ENCODE measurements at regions not wholly inside any gene's neighbourhood (a gene's known extent, or its start where the extent isn't known, plus 50 kb on each side); places are given as distances from the start of the nearest gene placed in this dataset.
"Not testable (repeated sequence)": the region's sequence is repeated elsewhere in the genome, so short reads cannot be mapped to it uniquely, and the experiment has no call there.

DNA sequence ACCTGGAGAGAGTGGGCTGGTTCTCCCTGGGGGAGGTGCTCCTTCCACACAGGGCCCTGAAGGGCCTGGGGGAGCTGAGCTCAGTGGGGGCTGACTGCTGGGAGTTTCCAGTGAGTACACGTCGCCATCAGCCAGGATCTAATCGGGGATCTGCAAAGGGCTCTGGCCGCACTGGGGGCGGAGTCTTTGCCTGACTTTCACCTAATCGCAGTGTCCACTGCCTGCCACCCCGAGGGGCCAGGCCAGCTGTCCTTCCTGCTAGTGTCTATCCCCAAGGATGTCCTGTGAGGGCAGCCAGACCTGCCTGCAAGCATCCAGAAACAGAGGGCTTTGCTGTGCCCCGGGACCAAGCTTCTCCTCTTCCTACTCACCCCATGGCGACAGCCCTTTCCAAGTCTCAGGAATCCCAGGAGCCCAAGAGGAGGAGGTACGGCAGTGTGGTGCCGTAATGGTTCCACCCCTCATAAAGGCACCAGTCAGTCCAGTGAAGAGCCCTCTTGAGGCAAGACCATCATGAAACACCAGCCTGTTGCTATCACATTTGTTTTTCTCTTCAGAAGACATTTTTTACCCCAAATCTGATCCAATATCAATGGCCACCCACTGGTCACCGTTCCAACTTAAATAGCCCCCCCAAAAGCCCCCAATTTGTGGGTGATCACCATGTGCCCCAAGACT is 243.1 kb upstream of the ECI2 start:
- DNase-seq (ENCODE audit: low read depth in 2 of 2), result no peak

DNA sequence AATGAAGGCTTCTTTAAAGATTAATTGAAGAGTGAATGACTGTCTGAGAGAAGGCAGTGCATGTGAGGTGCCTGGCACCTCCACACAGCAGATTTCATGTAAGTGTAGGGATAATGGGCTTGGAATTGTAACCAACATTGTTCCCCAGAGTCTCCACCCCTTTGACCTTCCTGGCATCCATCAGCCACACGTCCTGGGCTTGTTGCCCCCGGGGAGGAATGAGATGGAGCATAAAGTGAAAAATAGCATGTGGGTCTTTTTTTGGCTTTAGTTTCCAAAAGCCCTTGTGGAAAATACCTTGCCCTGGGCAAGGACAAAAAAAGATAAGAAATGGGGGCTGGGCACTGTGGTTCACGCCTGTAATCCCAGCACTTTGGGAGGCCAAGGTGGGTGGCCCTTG is 242.2 kb upstream of the ECI2 start:
- DNase-seq (ENCODE audit: low read depth in 2 of 2), result no peak

DNA sequence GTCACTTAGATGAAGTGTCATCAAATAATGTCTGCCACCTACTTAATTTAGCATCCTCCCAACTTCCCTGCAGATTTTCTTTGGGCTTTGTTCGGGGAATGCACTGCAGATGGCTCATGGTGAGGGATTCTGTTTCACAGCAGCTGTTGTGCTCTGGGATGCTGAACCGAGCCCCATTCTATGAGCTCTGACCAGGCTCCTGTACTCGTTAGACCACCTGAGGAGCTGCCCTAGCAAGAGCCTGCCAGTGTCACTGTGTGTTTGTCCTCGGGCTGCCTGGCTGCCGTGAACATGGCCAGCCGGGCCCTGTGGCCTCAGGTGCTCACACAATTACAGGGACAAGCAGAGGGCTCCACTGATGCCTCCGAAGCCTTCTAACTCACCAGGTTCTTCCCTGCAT is 238.8 kb upstream of the ECI2 start:
- DNase-seq (ENCODE audit: low read depth in 2 of 2), result no peak

DNA sequence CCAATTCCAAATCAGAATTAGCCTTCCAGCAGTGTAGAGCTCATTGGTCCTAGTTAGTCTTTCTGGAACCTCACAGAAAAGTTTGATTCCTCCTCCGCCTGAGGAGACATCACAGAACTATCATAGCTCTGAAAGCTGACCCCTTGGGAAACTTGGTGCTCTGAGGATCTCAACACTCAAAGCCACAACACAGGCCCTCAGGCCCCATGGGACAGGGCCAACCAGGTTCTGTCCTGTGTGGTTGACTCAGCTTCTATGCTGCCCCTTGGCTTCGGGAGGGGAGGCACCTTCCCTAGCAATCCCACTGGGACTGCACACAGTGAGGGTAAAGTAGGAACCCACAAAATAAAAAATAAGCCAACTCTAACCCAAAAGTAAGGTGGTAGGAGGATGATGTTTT is 237.5 kb upstream of the ECI2 start:
- no peak for DNase-seq (ENCODE audit: low read depth in 2 of 2)

DNA sequence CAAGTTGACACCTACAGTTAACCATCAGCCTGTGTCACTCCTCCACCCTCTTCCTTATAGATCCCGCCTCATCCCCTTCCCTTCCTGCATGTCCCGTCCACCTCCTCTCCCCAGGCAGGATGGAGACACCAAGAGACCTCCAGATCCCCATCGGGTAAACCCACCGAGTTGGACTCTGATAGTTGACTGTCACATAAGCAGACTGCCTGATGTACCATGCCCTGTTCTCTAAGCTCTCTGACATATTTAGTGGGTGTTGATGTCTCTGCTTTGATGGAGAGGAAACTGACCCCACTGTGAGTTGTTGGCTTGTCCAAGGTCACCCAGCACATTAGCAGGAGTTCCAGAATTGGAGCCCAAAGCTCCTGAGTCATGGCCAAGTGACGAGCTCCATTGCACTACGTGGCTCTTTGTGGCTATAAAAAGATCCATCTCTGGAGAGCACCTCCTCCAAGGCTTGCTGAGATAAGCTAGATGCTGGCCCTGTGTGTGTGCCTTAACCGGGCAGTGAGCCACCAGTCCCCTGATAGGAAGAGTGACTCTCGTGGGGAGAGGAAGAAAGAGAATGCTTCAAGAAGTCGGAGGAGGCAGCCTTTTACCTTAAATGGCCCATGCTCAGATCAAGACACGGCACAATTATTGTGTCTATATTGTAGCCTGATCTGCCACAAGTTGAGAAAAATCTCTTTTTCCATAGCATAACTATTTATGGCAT is 236.0 kb upstream of the ECI2 start:
- DNase-seq (ENCODE audit: low read depth in 2 of 2), result no peak

DNA sequence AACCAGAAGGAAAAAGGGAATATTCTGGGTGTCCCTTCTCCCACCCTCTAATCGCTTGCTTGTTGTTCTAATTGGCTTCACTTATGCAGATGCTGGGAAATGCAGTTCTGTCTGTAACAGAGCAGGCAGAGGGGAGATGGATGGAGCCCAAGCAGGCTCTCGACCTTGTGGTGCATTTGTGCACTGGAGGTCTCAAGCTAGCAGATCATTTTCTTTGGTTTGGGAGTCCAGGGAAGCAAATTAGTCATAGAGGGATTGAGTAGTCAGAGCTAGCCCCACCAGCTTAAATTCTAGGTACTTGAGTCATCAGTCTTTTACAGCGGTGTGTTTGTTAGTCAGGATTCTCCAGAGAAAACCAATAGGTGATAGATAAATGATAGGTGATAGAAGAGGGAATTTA is 234.7 kb upstream of the ECI2 start:
- DNase-seq (ENCODE audit: low read depth in 2 of 2), result no peak

DNA sequence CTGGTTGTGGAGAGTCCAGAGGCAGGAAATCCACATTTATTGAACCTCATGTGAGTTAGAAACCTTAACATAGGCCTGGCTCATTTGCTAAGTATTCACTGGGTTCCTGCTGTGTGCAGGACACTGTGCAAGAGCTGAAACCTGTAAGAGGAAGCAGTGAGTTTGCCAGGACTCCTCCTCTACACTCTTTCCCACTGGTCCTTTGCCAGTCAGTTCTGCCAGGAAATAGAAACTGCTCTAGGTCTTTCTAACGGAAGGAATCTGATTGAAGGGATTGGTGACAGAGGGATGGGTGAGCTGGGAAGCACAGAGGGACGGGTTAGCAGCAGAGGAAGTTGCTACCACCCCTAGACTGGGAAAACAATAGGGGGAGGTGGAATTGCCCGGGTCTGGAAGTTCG is 234.2 kb upstream of the ECI2 start:
- no peak for DNase-seq (ENCODE audit: low read depth in 2 of 2)

DNA sequence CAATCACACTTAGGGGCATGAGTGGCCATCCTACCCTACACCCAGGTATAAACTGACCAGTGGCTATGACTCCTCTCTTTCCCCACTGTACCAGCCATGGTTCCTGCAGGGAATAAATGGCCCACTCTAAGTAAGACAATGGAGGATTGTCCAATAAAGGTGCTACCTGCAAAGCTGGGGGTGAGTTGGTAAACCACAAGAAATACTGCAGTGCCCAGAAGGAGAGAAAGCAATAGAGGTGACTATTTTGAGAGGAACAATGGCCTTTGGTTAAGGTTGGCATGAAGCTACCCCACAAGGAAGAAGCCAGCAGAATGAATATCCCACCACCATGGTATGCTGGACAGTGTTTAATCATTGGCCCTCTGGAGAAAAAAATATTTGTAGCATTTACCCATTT is 233.3 kb upstream of the ECI2 start:
- no peak for DNase-seq (ENCODE audit: low read depth in 2 of 2)

DNA sequence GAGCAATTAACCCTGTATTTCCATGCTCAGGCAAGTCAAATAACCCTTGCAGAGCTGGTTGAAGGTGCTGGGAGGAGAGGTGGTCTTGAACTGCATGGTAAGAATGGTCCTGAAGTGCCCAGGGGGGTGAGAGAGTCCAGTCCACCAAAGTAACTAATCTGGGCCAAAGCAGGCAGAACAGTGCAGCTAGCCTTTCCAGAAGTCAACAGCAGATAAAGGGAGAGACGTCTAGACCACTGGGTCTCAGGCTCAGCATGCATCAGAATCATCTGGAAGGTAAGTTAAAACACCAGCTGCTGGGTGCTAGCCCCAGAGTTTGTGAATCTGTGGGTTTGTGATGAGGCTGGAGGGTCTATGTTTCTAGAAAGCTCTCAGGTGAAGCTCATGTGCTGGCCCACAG is 232.3 kb upstream of the ECI2 start:
- DNase-seq (ENCODE audit: low read depth in 2 of 2), result no peak

DNA sequence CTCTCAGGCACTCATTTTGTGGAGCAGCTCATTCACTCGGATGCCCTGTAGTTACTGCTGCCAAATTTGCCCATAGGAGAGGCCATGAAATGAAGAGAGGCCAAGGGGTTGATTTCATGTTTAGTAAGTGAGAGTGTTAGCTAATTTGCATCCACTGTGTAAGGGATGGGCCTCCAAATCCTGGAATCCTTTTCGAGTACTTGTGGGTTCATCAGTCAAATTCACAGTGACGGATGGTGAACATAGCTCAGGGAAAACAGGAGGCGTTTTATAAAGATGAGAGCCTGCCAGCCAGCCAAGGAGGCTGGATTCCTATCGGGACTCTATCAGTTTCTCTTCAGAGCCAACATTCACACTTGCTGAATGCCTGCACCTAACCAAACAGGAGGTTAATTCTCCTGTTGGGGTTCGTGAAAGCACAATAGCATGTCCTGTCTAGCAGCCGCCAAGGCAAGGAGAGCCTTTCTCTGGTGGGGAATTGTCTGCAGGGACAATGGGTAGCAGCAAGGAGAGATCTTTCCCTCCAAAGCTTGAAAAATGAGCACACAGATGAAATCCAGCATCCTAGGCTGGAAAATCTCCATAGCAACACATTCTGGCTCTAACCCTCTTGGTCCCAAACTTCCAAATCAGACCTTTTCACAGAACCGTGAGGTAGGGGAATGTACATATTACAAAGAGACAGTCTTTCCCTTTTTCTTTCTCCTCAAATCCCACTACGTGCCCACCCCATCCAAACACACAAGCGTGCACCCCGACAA is 231.4 kb upstream of the ECI2 start:
- no peak for DNase-seq (ENCODE audit: low read depth in 2 of 2)

DNA sequence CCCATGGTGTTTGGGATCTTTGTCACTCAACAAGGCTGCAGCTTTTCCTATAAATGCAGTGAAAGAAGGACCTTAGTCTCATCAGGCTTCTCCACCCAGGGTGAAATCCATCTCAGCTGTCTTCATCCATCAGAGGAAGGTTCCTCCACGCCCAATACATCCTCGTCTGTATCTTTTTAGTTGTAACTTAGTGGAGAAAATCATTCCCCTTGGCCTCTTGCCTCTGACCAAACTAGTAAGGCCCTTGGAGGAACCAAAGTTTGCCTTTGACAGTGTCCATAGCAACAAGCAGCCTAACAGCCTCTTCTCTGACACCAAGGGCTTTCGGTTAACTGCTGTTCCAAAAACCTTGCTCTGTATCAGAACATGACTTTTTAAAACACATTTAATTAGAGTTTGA is 230.3 kb upstream of the ECI2 start:
- DNase-seq (ENCODE audit: low read depth in 2 of 2), result no peak

DNA sequence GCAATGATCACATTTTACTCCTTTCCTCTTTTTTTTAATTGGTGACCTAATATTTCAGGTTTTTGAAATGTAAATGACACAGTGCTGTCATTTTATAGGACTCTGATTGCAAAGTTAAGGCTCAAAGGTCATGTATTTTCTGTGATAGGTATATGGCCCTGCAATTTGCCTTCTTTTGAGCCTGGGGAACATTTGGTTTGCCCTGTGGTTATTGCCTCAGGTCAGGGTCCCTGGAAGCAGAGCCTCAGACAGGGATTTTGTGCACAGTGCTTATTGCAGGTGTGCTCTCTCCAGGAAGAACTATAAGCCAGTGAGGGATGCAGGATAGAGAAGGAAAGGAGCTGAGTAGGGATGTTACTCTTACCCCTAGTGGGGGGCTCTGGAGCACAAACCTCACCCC is 229.3 kb upstream of the ECI2 start:
- DNase-seq (ENCODE audit: low read depth in 2 of 2), result no peak

DNA sequence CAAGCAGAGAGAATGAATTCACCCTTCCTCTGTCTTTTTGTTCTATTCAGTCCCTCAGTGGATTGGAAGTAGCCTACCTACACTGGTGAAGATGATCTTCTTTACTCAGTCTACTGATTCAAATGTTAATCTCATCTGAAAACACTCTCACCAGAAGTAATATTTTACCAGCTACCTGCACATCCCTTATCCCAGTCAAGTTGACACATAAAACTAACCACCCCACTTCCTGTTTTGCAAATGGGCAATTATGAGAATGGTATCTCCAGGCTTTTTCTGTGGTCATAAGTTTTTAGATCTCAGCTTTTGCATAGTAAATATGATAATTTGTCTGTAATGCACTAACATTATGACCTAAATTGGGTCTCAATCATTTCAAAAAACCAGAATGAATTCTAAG is 228.8 kb upstream of the ECI2 start:
- DNase-seq (ENCODE audit: low read depth in 2 of 2), result no peak

DNA sequence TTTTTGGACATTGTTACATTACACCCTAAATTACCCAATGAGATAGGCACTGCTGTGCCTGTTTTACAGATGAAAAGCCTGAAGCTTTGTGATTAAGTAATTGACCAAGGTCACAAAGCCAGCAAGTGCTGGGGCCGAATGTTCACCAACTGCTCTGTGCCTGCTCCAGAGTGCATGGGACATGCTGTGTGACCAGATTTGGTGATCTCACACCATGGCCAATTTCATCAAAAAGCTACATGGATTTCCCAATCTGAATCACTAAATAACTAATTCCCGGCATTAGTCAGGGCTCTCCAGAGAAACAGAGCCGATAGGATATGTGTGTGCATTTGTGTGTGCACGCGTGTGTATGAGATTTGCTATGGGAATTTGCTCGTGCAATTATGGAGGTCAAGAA is 228.3 kb upstream of the ECI2 start:
- DNase-seq (ENCODE audit: low read depth in 2 of 2), result no peak

DNA sequence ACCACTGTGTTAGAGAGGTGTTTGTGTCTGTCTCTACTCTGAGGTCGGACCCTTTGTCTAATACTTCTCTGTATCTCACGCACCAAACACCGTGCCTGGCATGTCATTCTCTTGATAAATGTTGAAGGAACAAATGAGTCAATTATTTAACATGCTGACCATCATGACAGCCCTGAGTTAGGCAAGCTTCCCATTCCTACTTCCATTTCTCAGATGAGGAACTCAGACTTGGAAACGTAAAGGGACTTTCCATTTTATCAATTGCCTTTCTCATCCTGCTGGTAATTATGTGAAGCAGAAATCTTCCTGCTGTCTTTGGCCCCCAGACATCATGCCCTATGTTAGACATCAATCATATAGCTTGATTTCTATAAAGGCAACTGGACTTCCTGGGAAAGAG is 227.0 kb upstream of the ECI2 start:
- no peak for DNase-seq (ENCODE audit: low read depth in 2 of 2)

DNA sequence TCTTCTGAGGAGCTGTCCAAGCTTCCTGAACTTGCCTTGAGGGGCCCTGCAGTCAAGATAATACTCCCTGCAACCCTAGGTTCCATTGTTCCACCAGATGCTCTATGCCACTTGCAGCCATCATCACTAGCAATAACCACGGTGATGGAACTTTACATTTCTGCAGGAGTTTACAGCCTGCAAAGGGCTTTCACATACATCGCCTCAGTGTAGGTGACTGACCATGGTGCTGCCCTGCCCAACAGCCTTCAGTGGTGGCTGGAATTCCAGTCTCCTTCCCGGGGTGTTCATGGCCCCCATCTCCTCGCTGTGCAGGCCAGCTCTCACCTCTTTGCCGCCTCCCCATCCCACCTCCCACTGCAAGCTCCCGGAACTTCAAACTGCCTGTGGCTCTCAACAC is 225.5 kb upstream of the ECI2 start:
- DNase-seq (ENCODE audit: low read depth in 2 of 2), result no peak

DNA sequence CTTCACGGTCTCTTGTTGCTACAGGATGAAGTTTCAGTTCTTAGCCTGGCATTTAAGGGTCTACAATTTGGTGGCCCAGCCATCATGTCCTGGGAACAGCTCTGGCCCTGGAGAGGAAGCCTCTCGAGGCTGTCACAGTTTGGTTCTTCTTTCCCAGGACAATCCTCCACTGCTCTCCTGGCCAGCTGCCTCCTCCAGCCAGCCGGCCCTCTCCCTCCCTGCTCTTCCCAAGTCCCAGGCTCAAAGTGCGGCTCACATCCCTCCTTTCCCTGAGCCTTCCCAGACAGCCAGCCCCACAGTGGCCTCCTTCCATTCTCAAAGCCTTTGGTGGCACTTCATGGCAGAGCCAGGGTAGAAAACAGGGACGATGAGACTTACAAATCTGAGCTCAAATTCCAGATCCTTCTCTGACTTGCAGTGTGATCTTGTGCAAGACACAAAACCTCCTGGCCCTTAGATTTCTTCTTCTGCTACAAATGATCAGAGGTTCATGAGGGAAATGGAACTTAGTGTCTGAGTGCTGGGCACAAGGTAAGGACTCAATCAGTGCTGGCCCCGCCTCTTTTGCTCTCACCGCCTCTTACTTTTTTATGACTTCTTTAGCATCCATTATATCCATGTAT is 223.8 kb upstream of the ECI2 start:
- no peak for DNase-seq (ENCODE audit: low read depth in 2 of 2)

DNA sequence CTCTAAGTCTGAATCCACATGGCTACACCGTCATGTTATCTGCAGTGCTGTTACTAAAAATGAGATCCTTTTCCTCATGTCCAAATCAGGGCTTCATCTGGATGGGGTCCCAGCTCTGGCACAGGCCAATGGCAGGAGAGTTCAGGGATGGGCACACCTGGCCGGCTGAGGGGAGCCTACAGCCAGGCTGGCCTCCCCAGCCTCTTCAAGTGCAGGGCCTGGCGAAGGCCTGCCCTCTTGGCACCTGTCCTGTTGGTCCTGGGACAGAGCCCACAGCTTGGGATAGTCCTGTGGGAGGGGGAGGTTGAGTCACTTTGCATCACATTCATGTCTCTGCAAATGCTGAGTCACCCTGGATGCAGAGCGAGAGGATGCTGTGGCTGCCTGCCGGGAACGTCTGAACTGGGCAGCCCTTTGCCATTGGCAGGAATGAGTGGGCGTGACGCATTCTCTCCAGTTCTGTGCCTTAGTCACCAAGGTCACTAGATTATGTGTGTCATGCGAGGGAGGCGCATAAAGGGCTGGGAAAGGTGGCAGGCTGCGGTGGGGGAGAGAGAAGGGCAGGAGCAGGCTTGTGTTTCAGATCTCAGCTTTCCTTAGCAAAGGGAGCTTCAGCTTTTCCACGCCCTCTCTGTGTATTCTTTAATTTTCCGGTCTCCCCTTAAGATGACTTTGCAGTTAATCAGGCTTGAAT is 223.2 kb upstream of the ECI2 start:
- no peak for DNase-seq (ENCODE audit: low read depth in 2 of 2)

DNA sequence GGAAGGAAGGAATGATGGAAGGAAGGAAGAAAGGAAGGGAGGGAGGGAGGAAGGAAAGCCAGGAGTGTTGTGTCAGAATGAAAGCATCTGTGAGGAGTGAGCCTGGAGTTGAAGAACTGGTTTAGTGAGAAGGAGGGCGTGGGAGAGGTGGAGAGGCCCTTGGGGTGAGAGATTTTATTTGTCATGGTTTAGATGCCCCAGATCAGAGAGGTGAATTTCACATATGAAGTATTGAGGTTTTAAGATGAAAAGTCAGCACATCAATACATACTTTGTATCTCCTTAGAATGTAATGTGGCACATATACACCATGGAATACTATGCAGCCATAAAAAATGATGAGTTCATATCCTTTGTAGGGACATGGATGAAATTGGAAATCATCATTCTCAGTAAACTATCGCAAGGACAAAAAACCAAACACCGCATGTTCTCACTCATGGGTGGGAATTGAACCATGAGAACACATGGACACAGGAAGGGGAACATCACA is 222.3 kb upstream of the ECI2 start:
- DNase-seq (ENCODE audit: low read depth in 2 of 2), result not testable (repeated sequence)

DNA sequence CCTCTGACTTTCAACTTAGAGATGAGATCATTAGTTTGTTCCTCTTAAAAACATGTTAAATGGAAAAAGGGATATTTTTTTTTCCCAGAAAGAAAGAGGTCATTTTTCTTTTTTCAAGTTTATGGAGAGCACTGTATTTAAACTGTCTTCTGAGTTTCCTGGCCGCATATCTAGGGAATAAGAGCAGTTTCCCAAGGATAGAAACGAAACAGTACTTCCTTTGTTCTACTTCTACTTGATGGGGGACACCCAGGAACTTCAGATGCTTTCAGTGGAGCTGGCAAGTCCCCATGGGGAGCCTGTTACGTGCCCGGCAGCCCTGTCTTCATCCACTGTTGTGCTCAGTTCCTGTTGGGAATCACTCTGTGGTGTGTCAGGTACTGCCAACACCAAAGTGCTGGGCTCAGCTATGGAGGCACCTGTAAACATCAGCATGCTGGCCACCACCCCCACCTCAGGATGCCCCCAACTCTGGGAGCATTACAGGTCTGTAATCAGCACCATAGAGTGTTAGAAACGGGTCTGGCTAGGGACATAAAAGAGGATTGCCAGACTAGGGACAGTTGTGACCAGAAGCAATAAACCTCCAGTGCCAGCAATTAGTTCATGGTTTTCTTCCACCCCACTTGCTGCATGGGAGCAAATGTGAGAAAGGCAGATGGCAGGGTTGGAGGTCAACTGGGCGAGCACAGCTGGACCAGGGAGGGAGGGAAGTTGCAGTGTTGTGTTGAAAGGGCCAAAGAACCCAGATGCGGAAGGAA is 221.7 kb upstream of the ECI2 start:
- DNase-seq (ENCODE audit: low read depth in 2 of 2), result no peak

DNA sequence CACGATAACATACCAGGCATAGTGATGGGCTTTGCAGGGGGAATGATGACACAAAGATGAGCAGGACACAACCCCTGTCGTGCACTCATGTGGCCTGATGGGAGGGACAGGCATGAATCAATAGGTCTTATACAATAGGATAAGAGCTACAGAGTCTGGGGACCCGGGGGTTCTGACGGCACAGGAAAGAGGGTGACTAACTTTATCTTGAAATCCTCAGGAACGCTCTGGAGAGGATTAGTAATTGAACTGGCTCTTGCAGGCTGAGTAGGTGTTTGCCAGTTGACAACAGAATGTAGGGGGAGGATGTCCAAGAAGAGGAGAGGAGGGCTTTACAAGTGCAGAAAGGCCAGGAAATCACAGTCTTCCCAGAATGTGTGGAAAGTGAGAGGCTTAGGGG is 219.9 kb upstream of the ECI2 start:
- no peak for DNase-seq (ENCODE audit: low read depth in 2 of 2)

Measured in activated CD4-positive, alpha-beta T cell treated with anti-CD3 and anti-CD28 coated beads for 24 hours (primary cell).